Gastroesophageal sphincter (tissue), 3 donors: ENCODE measurements at regions not wholly inside any gene's neighbourhood (a gene's known extent, or its start where the extent isn't known, plus 50 kb on each side); places are given as distances from the start of the nearest gene placed in this dataset.

Experiments used
- CTCF ChIP-seq, 4 experiments: fragments of 200-600 bp in 2 of 4; fragments of 450-650 bp in 2 of 4; sonication (generic) in 1 of 4; IDR thresholded peaks; one replicate each; pipeline ENCODE4 v1.5.1; 2017 to 2019; ENCODE audit warnings: antibody characterized with exemption in 4 of 4, mild to moderate bottlenecking in 2 of 4, moderate library complexity in 2 of 4
- POLR2A ChIP-seq, 2 donors: fragments of 450-650 bp; IDR thresholded peaks; one replicate each; pipeline ENCODE4 v1.6.1; 2017; ENCODE audit warnings: antibody characterized with exemption in 2 of 2, mild to moderate bottlenecking in 2 of 2, moderate library complexity in 1 of 2
- POLR2AphosphoS5 ChIP-seq: sonication (generic); formaldehyde crosslinking; IDR thresholded peaks from one replicate; pipeline ENCODE4 v1.6.1; 2017; ENCODE audit warnings: antibody characterized with exemption

GRCh38 chr3:104796556-104796955 is 570.2 kb upstream of the ALCAM start:
- TF ChIP-seq POLR2AphosphoS5, result no peak
- no peak for TF ChIP-seq CTCF (IDR thresholded peaks at IDR 0.05)
- TF ChIP-seq POLR2A (IDR thresholded peaks at IDR 0.05), result no peak
